Stimulated activated CD4-positive, alpha-beta T cell treated with anti-CD3 and anti-CD28 coated beads, Interleukin-15, amount 100 ng/mL, for 24 hours (primary cell): ENCODE measurements at regions not wholly inside any gene's neighbourhood (a gene's known extent, or its start where the extent isn't known, plus 50 kb on each side); places are given as distances from the start of the nearest gene placed in this dataset.
"Not testable (repeated sequence)": the region's sequence is repeated elsewhere in the genome, so short reads cannot be mapped to it uniquely, and the experiment has no call there.

ENCODE experiments used
- DNase-seq: peaks from one replicate; pipeline ENCODE4 v3.0.0-alpha.2; 2020

- no peak for DNase-seq
Measured at GRCh38 chr14:104404922-104405321, 174.6 kb upstream of the C14orf180 start.

DNA sequence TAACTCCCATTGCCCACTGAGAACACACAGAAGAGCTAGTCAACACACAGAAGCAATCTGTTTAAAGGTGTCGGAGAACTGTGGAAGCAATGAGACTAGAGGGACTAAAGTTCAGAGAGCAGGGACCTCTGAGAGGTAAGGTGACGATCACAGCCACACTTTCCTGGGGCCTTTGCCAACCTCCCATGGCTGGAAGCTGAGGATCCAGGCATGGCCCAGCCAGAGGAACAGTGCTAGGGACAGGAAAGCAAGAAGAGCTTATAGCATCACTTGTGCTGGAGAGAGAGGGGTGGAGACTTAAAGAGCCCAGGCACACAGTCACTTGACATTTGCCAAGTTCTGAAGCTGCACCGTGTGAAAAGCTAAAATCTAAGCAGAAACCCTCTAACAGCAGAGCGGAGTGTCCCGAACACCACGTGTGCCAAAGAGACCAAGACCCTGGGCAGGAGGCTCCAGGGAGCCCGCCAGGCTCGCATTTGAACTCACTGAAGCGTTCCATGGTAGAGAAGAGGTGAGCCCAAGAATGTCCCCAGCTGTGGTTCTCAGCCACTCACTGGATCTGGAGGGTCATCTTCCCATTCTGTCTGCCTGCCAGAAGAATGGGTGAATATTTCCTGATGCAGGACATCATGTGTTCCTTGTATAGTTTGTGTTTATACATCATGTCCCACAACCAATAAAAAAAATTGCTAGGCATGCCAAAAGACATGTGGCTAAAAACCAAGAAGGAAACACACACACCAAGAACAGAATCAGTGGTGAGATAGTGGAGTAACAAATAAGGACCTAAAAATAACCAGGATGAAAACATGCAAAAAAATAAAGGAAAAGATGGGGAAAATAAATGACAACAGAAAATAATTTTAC is 174.0 kb upstream of the C14orf180 start:
- no peak for DNase-seq

DNA sequence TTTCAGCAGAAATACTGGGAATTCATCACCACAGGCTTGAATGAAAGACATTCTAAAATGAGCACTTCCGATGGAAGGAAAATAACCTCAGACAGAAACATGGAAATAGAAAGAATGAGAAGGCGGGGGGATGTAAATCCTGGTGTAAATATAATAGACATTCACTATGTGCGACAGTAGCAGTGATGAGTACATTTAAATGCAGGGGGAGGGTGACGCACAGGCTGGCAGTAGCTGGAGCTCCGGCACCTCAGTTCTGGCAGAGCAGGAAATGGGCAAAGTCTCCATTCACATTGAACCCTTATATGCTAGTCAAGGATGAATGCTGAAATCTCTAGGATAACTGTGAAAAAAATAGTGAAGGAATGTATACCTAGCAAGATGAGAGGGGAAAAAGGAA is 172.7 kb upstream of the C14orf180 start:
- no peak for DNase-seq

- no peak for DNase-seq
Measured at GRCh38 chr14:104416383-104416782, 163.2 kb upstream of the C14orf180 start.

- no peak for DNase-seq
Measured at GRCh38 chr14:104419865-104420505, 159.6 kb upstream of the C14orf180 start.

- DNase-seq = not testable (repeated sequence)
Measured at GRCh38 chr14:104420523-104420922, 159.0 kb upstream of the C14orf180 start.

DNA sequence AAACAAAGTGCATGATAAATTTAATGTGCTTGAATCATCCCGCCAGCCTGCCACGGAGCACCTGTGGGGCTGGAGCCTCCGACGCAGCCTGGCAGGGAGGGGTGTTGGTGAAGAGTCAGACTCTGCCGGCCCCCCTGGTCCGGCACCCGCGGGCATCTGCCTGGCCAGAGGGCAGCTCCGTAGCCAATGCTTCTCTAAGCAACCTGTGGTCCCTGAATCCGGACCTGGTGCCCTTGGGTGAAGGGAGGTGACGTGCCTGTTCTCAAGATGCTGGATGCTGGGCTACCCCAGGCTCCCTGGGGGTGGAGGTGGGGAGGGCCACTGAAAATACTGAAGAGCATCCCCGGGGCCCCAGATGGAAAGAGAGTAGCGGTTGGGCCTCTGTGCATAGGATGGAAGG is 158.6 kb upstream of the C14orf180 start:
- DNase-seq = peak; percentile 0

DNA sequence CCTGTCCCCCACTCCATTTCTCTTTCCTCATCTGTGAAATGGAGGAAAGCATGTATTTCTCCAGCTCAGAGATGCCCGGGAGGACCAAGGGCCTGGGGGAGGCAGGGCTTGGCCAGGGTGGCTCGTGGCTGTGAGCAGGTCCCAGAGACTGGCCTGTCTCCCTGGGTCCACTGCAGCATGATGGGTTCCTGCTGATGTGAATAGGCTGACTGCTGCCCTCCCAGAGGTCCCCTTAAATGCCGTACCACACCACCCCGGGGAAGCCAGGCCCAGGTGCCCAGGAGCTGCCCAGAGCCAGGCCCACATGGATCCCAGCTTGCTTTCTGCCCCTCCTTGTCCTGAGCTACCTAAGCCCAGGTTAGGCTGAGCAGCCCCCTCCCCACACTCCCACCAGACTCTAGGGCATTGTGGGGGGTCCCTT is 158.2 kb upstream of the C14orf180 start:
- no peak for DNase-seq

DNA sequence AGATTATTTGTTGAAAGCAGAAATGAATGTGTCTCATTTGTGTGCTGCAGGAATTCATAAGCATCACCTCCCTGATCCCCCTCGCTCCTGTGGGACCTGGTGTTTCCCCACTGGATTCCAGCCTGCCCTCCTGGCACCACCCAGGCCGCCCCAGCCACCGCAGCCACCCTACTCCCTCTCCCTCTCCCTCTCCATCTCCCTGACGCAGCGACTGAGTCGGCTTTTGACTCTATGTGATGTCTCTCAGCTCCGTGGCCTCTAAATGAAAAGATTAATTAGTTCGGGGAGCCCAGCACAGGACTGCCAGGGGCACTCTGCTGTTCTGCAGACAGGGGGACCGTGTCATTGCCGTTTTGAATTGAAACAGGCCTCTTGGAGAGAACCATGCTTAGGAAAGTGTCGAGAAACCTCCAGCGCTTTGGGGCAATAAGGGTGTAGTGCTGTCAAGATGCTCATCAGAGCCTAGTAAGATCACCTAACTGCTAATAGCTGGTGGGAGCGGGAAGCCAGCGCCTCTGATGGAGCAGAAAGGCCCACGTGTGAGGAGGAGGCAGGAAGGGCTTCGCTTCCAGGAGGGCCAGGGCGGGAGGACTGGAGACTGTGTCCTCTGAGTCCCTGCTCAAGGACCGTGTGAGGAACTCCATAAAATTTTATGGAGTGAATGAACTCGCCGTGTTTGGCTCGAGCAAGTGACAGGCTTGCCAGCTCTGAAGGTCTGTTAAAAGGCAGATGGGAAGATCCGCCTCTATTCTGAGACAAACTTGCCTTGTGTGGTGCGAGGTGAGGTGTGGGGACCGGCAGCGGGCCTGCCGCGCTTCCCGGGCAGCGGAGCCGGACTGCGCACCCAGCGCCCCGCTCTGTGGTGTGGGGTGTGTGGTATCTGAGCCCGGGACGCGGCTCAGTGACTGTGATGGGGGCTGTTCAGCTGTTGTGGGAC is 157.4 kb upstream of the C14orf180 start:
- DNase-seq = no peak

DNA sequence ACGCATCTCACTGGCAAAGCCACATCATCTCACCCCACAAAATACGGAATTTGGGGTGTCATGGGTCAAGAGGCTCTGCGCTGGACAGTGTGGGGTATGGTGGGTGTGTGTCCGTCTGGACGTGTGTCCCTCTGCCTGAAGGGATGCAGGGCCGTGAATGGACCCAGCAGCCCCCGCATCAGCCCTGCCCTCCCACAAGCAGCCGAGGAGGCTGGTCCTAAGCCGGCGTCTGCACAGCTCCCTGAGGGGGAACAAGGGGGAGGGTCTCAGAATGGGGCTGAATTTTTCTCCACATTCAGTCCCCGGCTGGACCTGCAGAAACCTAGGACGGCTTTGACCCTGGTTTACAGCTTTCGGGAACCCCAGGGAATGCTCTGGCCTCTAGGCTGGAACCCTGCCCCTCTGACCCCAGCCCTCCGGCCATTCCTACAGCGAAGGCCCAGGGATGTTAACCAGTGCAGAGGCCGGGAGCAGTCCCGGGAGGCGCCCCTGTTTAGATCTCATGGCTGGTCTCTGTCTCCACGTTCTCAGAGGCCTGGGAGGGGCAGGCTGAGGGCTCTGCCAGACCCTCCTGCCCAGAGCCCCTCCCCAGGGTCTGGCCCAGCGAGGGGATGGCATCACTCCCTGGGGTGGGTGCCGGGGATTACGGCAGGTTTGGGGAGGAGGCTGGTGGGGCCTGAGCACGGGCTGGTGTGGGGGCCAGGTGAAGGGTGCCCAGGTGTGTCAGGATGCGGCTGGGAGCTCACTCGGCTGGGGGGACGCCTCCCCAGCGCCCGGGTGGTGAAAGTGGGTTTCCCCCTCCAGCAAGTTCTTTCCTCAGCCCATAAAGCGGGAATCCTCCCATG is 156.5 kb upstream of the C14orf180 start:
- no peak for DNase-seq

DNA sequence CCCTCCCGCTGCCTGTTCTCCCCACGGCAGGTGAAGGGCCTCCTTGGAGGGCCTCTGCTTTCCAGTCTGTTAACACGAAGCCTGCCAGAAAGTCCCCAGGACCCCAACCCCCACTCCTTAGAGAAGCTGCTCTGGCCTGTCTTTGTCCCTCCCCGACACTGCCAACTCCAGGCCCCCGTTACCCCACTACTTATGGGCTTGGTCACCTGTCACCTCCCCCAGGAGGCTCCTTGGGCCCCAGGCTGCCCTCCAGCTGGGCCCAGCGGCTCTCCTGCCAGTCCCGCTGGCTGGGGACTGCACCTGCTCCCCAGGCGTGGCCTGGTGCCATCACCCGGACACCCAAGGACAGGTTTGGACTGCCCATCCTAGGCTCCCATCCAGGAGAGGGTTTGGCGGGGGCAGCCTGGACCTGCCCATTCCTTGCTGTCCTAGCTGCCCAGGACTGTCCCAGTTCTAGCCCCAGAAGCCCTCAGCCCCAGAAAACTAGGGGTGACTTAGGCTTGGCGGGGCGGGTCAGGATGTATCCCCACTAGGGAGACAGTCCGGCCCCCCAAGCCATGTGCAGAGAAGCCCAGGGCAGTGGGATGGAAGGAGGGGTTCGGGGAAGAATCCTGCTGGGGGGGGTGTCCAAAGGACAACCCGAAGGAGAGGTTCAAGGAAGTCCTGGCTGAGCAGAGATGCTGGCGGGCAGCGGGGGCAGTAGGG is 155.7 kb upstream of the C14orf180 start:
- DNase-seq = no peak

DNA sequence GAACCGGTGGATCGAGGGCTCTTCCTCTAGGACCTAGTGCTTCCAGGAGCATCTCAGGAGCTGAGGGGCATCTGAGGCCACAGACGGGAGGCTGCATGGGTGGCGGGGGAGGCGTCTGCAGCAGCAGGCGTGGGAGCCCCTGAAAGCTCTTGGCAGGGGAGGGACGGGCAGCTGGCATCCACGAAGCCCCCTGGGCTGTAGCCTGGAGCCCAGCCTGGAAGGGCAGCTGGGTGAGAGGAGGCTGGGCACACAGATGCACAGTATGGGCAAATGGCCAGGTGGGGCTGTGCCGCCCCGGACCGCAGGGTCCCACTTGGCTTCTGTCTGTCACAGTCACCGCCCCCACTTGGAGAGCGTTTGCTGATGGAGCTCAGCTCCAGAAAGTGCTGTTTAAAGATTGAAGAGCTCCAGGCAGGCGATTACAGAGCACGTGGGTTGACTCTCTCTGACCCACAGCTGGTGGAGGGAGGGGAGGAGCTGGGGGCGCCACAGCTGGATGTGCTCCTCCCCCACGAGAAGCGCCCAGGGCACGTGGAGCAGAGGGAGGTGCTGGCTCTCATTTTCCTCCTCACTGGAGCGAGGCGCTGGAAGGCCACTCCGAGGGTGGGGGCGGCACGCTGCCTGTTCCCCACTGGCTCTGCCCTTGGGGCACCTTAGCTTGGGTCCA is 155.0 kb upstream of the C14orf180 start:
- DNase-seq = no peak

GRCh38 chr14:104425171-104425681 is 154.3 kb upstream of the C14orf180 start:
- DNase-seq = no peak

GRCh38 chr14:104425763-104426646 is 153.6 kb upstream of the C14orf180 start:
- DNase-seq = no peak

GRCh38 chr14:104427131-104427851 is 152.3 kb upstream of the C14orf180 start:
- no peak for DNase-seq

- DNase-seq = no peak
Measured at GRCh38 chr14:104428333-104428851, 151.2 kb upstream of the C14orf180 start.

- no peak for DNase-seq
Measured at GRCh38 chr14:104428860-104429259, 150.7 kb upstream of the C14orf180 start.

DNA sequence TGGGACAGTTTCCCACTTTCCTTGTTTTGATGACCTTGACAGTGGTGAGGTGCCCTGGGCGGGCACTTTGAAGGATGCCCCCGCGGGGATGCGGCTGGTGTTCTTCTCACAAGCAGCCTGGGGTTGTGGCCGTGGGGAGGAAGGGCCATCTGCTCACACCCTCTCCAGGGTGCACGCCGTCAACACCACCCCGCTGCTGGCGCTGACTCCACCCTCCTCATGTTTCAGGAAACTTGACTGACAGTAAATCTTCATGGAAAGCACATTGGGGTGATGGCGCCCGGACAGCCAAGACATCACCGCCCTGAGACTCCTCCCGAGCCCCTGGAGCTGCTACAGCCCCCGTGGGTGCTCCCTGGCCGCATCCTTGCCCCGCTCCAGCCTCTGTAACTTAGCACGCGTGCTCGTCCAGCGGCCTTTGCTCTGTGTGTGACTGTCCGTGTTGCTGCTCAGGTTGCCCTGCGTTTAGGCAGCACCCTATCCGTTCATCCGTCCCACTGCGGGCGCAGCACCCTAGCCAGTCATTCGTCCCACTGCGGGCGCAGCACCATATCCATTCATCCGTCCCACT is 150.2 kb upstream of the C14orf180 start:
- DNase-seq = no peak
